ENCODE measurements at regions not wholly inside any gene's neighbourhood (a gene's known extent, or its start where the extent isn't known, plus 50 kb on each side); places are given as distances from the start of the nearest gene placed in this dataset.

GRCh38 chr17:74123350-74123749 is 80.1 kb upstream of the RPL38 start:
- Histone ChIP-seq H3F3A (ENCODE audit: insufficient read depth, low read length) (no peaks in the 10 kb centered on the region), H2AFZ (ENCODE audit: low read length) (no peak overlapping the region), H3K9me2 (ENCODE audit: low read depth, low read length) (no peaks in the 10 kb centered on the region), H3K79me2 (ENCODE audit: insufficient read depth, low read length) (no peaks in the 10 kb centered on the region), H3K4me3 (ENCODE audit: low read depth, low read length, poor library complexity, severe bottlenecking) (no peak overlapping the region), H3K36me3 (ENCODE audit: insufficient read depth, low read length) (no peaks in the 10 kb centered on the region), H3K4me1 (ENCODE audit: insufficient read depth, low read length, severe bottlenecking) (no peaks in the 10 kb centered on the region), H3K9ac (ENCODE audit: low read length) (no peak overlapping the region), H3K9me3 (ENCODE audit: low read length) (no peaks in the 10 kb centered on the region), H4K20me1 (ENCODE audit: insufficient read depth, low read length) (no peaks in the 10 kb centered on the region), H3K27me3 (ENCODE audit: insufficient read depth, low read length) (no peaks in the 10 kb centered on the region; the same call in 1 of the 2 replicates), H3K27ac (ENCODE audit: low read depth, low read length, poor library complexity, severe bottlenecking) (no peak overlapping the region), H3K4me2 (ENCODE audit: low read length) (no peak overlapping the region)
- TF ChIP-seq EZH2 (IDR thresholded peaks at IDR 0.05; ENCODE audit: borderline replicate concordance, low read length), result no peak
- TF ChIP-seq, protein P1, sequence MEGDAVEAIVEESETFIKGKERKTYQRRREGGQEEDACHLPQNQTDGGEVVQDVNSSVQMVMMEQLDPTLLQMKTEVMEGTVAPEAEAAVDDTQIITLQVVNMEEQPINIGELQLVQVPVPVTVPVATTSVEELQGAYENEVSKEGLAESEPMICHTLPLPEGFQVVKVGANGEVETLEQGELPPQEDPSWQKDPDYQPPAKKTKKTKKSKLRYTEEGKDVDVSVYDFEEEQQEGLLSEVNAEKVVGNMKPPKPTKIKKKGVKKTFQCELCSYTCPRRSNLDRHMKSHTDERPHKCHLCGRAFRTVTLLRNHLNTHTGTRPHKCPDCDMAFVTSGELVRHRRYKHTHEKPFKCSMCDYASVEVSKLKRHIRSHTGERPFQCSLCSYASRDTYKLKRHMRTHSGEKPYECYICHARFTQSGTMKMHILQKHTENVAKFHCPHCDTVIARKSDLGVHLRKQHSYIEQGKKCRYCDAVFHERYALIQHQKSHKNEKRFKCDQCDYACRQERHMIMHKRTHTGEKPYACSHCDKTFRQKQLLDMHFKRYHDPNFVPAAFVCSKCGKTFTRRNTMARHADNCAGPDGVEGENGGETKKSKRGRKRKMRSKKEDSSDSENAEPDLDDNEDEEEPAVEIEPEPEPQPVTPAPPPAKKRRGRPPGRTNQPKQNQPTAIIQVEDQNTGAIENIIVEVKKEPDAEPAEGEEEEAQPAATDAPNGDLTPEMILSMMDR (IDR thresholded peaks at IDR 0.05; ENCODE audit: low read length), result no peak

DNA sequence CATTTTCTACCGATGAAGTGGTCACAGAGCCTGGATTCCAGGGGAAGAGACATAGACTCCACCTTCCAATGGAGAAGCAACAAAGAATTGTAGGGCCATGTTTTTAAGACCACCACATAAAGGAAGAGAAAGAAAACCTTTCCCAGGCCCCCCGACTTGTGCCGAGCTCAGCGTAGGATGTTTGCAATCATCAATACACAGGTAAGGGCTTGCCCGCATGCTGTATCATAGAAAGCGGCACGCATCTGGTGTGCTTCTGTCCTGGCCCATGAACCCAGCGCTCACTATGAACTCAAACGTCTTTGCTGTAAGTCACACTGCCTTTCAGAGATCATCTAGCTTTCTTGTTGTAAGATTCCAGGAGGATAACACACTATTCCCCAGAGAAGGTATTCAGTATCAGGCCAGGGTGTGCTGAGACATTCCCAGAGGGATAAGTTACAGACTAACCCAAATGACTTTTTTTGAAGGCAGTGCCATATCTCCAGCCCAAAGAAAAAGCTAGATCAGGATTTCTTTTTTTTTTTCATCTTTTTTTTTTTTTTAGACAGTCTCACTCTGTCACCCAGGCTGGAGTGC is 79.5 kb upstream of the RPL38 start:
- H3K79me2 ChIP-seq (ENCODE audit: insufficient read depth, low read length), result no peaks in the 10 kb centered on the region
- no peaks in the 10 kb centered on the region for H3K36me3 ChIP-seq (ENCODE audit: insufficient read depth, low read length)
- no peak overlapping the region for H3K4me3 ChIP-seq (ENCODE audit: low read depth, low read length, poor library complexity, severe bottlenecking)
- no peak overlapping the region for H2AFZ ChIP-seq (ENCODE audit: low read length)
- H3F3A ChIP-seq (ENCODE audit: insufficient read depth, low read length), result no peaks in the 10 kb centered on the region
- H3K4me2 ChIP-seq (ENCODE audit: low read length), result no peak overlapping the region
- H3K9ac ChIP-seq (ENCODE audit: low read length), result no peak overlapping the region
- H3K4me1 ChIP-seq (ENCODE audit: insufficient read depth, low read length, severe bottlenecking), result no peaks in the 10 kb centered on the region
- H3K27ac ChIP-seq (ENCODE audit: low read depth, low read length, poor library complexity, severe bottlenecking), result no peak overlapping the region
- H3K9me2 ChIP-seq (ENCODE audit: low read depth, low read length), result no peaks in the 10 kb centered on the region
- H3K9me3 ChIP-seq (ENCODE audit: low read length), result no peaks in the 10 kb centered on the region
- H3K27me3 ChIP-seq (ENCODE audit: insufficient read depth, low read length), result no peaks in the 10 kb centered on the region
- TF ChIP-seq, protein P1 (IDR thresholded peaks at IDR 0.05; ENCODE audit: low read length), result no peak
- TF ChIP-seq EZH2 (IDR thresholded peaks at IDR 0.05; ENCODE audit: borderline replicate concordance, low read length), result no peak
- no peaks in the 10 kb centered on the region for H4K20me1 ChIP-seq (ENCODE audit: insufficient read depth, low read length)

GRCh38 chr17:74125156-74125555 is 78.3 kb upstream of the RPL38 start:
- no peaks in the 10 kb centered on the region for H3K36me3 ChIP-seq (ENCODE audit: insufficient read depth, low read length)
- H3K27ac ChIP-seq (ENCODE audit: low read depth, low read length, poor library complexity, severe bottlenecking), result no peak overlapping the region
- no peak overlapping the region for H3K9ac ChIP-seq (ENCODE audit: low read length)
- no peak overlapping the region for H3K4me3 ChIP-seq (ENCODE audit: low read depth, low read length, poor library complexity, severe bottlenecking)
- H3F3A ChIP-seq (ENCODE audit: insufficient read depth, low read length), result no peaks in the 10 kb centered on the region
- H3K79me2 ChIP-seq (ENCODE audit: insufficient read depth, low read length), result no peaks in the 10 kb centered on the region
- no peak overlapping the region for H3K4me2 ChIP-seq (ENCODE audit: low read length)
- no peaks in the 10 kb centered on the region for H3K9me3 ChIP-seq (ENCODE audit: low read length)
- H3K9me2 ChIP-seq (ENCODE audit: low read depth, low read length), result no peaks in the 10 kb centered on the region
- no peak overlapping the region for H2AFZ ChIP-seq (ENCODE audit: low read length)
- no peaks in the 10 kb centered on the region for H3K4me1 ChIP-seq (ENCODE audit: insufficient read depth, low read length, severe bottlenecking)
- H3K27me3 ChIP-seq (ENCODE audit: insufficient read depth, low read length), result no peaks in the 10 kb centered on the region
- TF ChIP-seq, protein P1 (IDR thresholded peaks at IDR 0.05; ENCODE audit: low read length), result no peak
- no peak for TF ChIP-seq EZH2 (IDR thresholded peaks at IDR 0.05; ENCODE audit: borderline replicate concordance, low read length)
- H4K20me1 ChIP-seq (ENCODE audit: insufficient read depth, low read length), result no peaks in the 10 kb centered on the region

Data from OCI-LY1 (cell line).